ENCODE measurements at regions not wholly inside any gene's neighbourhood (a gene's known extent, or its start where the extent isn't known, plus 50 kb on each side); places are given as distances from the start of the nearest gene placed in this dataset.
"Not testable (repeated sequence)": the region's sequence is repeated elsewhere in the genome, so short reads cannot be mapped to it uniquely, and the experiment has no call there.

DNA sequence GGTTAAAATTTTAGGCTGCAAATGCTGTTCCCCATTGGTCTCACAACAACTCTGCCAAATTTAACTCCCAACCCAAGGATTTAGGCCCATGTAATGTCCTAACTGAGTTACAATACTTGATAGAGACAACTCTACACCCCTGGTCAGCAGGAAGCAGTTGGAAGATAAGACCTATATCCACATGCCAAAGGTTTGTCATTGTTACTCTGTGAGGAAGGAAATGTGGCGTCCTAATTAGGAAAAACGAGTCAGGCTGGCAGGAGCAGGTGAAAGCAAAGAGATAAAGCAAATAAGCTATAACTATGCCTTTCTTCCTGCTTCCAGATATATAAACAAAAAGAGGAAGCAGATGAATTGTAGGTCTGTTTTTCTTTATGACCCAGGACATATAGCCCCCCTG lies 69.1 kb downstream of the SPIN4 start:
- no peak for ATAC-seq
- H3K4me1 ChIP-seq = peaks cover 0 to 13% (median 0%) of the 10 kb centered on the region in 9 donors
- H3K27me3 ChIP-seq = no peaks in the 10 kb centered on the region
- peak overlapping the region in 1 of 10 donors; percentile 11 for H3K27ac ChIP-seq
- TF ChIP-seq, protein P1, sequence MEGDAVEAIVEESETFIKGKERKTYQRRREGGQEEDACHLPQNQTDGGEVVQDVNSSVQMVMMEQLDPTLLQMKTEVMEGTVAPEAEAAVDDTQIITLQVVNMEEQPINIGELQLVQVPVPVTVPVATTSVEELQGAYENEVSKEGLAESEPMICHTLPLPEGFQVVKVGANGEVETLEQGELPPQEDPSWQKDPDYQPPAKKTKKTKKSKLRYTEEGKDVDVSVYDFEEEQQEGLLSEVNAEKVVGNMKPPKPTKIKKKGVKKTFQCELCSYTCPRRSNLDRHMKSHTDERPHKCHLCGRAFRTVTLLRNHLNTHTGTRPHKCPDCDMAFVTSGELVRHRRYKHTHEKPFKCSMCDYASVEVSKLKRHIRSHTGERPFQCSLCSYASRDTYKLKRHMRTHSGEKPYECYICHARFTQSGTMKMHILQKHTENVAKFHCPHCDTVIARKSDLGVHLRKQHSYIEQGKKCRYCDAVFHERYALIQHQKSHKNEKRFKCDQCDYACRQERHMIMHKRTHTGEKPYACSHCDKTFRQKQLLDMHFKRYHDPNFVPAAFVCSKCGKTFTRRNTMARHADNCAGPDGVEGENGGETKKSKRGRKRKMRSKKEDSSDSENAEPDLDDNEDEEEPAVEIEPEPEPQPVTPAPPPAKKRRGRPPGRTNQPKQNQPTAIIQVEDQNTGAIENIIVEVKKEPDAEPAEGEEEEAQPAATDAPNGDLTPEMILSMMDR (IDR thresholded peaks at IDR 0.05) = no peak
- peaks cover 0 to 9% (median 0%) of the 10 kb centered on the region in 11 donors for H3K9me3 ChIP-seq
- no peak overlapping the region for H3K4me3 ChIP-seq
- H3K36me3 ChIP-seq = no peaks in the 10 kb centered on the region
- WGBS, 2 donors = 19 to 32% methylated on average over 2 of the region's 2 CpGs
- DNase-seq = no peak
- intact Hi-C loops (cut with DNase I) = no loop called here

DNA sequence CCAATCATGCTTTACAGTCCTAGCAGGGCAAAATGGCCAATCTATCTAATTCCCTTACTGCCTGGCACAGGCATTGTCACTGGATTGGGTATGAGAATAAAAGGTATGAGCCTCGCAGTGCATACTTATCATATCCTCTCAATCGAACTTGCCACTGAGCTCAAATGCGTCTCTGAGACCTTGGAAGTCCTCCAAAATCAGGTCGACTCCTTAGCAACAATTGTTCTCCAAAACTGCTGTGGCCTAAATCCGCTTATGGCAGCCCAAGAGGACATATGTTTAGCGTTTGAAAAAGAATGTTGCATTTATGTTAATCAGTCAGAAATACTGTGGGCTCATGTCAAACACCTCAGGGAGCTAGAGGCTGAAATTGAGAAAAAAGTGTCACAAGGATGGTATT lies 69.7 kb downstream of the SPIN4 start:
- WGBS, 2 donors = 44 to 45% methylated on average over 6 of the region's 6 CpGs
- no peak overlapping the region for H3K27ac ChIP-seq
- no peak overlapping the region for H3K4me3 ChIP-seq
- ATAC-seq (peak in 1 of 8 donors; percentile 69), DNase-seq (no peak)
- H3K27me3 ChIP-seq = no peaks in the 10 kb centered on the region
- intact Hi-C loops (cut with DNase I) = no loop called here
- peaks cover 0 to 6% (median 0%) of the 10 kb centered on the region in 11 donors for H3K9me3 ChIP-seq
- H3K36me3 ChIP-seq = no peaks in the 10 kb centered on the region
- peaks cover 0 to 13% (median 0%) of the 10 kb centered on the region in 9 donors for H3K4me1 ChIP-seq
- TF ChIP-seq, protein P1 (IDR thresholded peaks at IDR 0.05) = no peak

DNA sequence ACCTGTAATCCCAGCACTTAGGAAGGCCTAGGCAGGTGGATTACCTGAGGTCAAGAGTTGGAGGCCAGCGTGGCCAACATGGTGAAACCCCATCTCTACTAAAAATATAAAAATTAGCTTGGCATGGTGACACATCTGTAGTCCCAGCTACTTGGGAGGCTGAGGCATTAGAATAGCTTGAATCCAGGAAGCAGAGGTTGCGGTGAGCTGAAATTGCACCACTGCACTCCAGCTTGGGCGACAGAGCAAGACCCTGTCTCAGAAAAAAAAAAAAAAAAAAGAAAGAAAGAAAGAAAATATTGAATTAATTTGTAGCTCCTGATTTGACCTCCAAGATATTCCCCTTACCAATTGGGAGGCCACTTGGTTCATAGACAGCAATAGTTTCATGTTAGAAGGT lies 73.7 kb downstream of the SPIN4 start:
- DNase-seq; ATAC-seq; H3K9me3 ChIP-seq; H3K4me3 ChIP-seq; H3K27me3 ChIP-seq; intact Hi-C loops (cut with DNase I); H3K36me3 ChIP-seq; H3K27ac ChIP-seq: not testable (repeated sequence)
- H3K4me1 ChIP-seq = peaks cover 0 to 10% (median 0%) of the 10 kb centered on the region in 9 donors
- WGBS, 2 donors = 99 to 100% methylated on average over 3 of the region's 3 CpGs

DNA sequence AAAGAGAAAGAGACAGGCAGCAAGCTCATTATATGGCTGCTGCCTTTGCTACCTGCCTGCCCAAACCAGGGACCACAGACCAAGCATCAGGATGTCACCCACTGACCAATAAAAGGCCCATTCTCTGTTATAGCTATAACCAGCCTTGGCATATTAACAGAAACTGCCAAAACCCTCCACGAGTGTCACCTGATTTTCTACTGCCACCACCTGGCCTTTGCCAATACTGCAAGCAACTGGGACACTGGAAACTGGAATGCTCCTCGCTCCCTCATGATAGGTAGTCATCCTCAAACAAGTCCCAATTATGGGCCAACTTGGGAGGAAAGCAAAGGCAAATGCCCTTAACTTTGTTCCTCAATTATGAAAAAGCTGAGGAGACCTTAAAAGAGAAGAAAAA lies 76.0 kb downstream of the SPIN4 start:
- no peaks in the 10 kb centered on the region for H3K27me3 ChIP-seq
- TF ChIP-seq, protein P1 (IDR thresholded peaks at IDR 0.05) = peak in 7 of 9 donors; percentile 36 to 67 (median 50)
- intact Hi-C loops (cut with DNase I) = no loop called here
- no peak overlapping the region for H3K27ac ChIP-seq
- DNase-seq = peak in 1 of 2 donors; percentile 4
- H3K9me3 ChIP-seq = no peaks in the 10 kb centered on the region
- WGBS, 2 donors = 41 to 46% methylated on average over 2 of the region's 2 CpGs
- H3K36me3 ChIP-seq = no peaks in the 10 kb centered on the region
- no peaks in the 10 kb centered on the region for H3K4me1 ChIP-seq
- ATAC-seq = no peak
- no peak overlapping the region for H3K4me3 ChIP-seq

DNA sequence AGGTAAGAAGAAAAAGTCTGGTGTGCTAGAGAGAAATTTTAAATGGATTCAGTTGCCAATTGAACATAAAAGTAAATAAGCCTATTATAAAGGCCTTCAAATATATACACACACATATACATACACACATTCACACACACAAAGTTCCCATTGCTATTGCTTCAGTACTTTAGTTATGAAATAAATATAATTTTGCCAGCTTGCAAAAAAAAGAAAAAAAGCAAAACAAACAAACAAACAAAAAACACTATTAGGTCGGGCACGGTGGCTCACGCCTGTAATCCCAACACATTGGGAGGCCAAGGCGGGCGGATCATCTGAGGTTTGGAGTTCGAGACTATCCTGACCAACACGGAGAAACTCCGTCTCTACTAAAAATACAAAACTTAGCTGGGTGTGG lies 80.3 kb downstream of the SPIN4 start:
- intact Hi-C loops (cut with DNase I) = no loop called here
- DNase-seq (no peak), ATAC-seq (no peak)
- WGBS, 2 donors = 97 to 99% methylated on average over 8 of the region's 8 CpGs
- no peak overlapping the region for H3K4me3 ChIP-seq
- peaks cover 0 to 5% (median 0%) of the 10 kb centered on the region in 7 donors for H3K27me3 ChIP-seq
- H3K36me3 ChIP-seq = no peaks in the 10 kb centered on the region
- TF ChIP-seq, protein P1 (IDR thresholded peaks at IDR 0.05) = no peak
- no peaks in the 10 kb centered on the region for H3K4me1 ChIP-seq
- no peak overlapping the region for H3K27ac ChIP-seq
- H3K9me3 ChIP-seq = no peaks in the 10 kb centered on the region

Measured in heart right ventricle (tissue), 16 donors.